Pancreas (tissue), 10 donors: ENCODE measurements at regions not wholly inside any gene's neighbourhood (a gene's known extent, or its start where the extent isn't known, plus 50 kb on each side); places are given as distances from the start of the nearest gene placed in this dataset.

Experiments
- ATAC-seq, 4 donors: fragments of 200-7000 bp; cut with Tn5 transposase; one replicate each; pipeline versions ENCODE4 v1.8.0 to v1.9.1; 2020; ENCODE audit warnings: mild to moderate bottlenecking in 4 of 4, moderate library complexity in 4 of 4
- DNase-seq, 6 donors: peaks; one replicate each; pipeline ENCODE4 v3.0.0-alpha.2; 2020
- FAIRE-seq: peaks from 2 replicates; lab custom pipeline; 2012; peaks lifted over from hg19 to GRCh38; lab: Jason Lieb, UNC
- H3K27ac ChIP-seq, 4 donors: fragments of 200-600 bp; sonication (generic); 1 replicate in 3 of 4; 2 replicates in 1 of 4; pipeline versions ENCODE4 v1.5.0 to v1.8.0; 2020
- H3K27me3 ChIP-seq, 4 donors: fragments of 200-600 bp; one replicate each; pipeline ENCODE4 v1.8.0; 2021
- H3K36me3 ChIP-seq, 3 donors: fragments of 200-600 bp; sonication (generic) in 1 of 3; one replicate each; pipeline versions ENCODE4 v1.5.0 to v1.8.0; 2020 to 2021
- H3K4me1 ChIP-seq, 3 donors: fragments of 200-600 bp; one replicate each; pipeline ENCODE4 v1.8.0; 2021
- H3K4me3 ChIP-seq, 4 donors: fragments of 200-600 bp; sonication (generic) in 2 of 4; one replicate each; pipeline versions ENCODE4 v1.5.0 to v1.8.0; 2020 to 2021
- H3K9me3 ChIP-seq, 4 donors: fragments of 200-600 bp; one replicate each; pipeline ENCODE4 v1.8.0; 2021
- CTCF ChIP-seq, 4 donors: fragments of 200-600 bp; sonication (generic) in 3 of 4; IDR thresholded peaks; one replicate each; pipeline versions ENCODE4 v1.5.0 to v1.8.0; 2021; ENCODE audit warnings: antibody characterized with exemption in 4 of 4
- WGBS, 2 donors: extraction: QIAGEN DNeasy Blood & Tissue Kit; methylation state at CpG; one replicate each; pipeline ENCODE4 v1.1.7; 2013; 5-methylcytosine and 5-hydroxymethylcytosine counted together
- intact Hi-C, 3 donors: fragments of 100-400 bp; cut with DNase I; formaldehyde crosslinking; loops; one replicate each; pipeline versions ENCODE4 v1.11.1 to v1.14.2; 2022
- donor health status: healthy with polysubstance abuse.
- donor health status: DM: no; HTN: no; CAD: no; lungs with moderate emphysema.
- donor health status: DM: no; HTN: no; CAD: no.
- donor health status: control.
- donor health status: control.
- donor health status: Bipolar disorder and iron deficiency.
- donor health status: DM: yes; HTN: yes; CAD: no.
- donor health status: DM: no; HTN: no; CAD: no.
- donor health status: DM: no; HTN: no; CAD: no.
- donor health status: DM: yes; HTN: yes; CAD: no.

- Histone ChIP-seq H3K9me3 (no peaks in the 10 kb centered on the region), H3K36me3 (no peaks in the 10 kb centered on the region), H3K27ac (no peak overlapping the region), H3K4me3 (no peak overlapping the region), H3K4me1 (no peaks in the 10 kb centered on the region), H3K27me3 (no peaks in the 10 kb centered on the region)
- FAIRE-seq, result no peak
- TF ChIP-seq CTCF (IDR thresholded peaks at IDR 0.05), result no peak
- DNase-seq, result no peak
- intact Hi-C loops, result no loop called here
- ATAC-seq, result no peak
- WGBS, 2 donors, result 77 to 86% methylated on average over 2 of the region's 2 CpGs
Measured at GRCh38 chr4:141922236-141922635, 285.9 kb downstream of the IL15 start.

- intact Hi-C loops, result no loop called here
- Histone ChIP-seq H3K4me3 (no peak overlapping the region), H3K27me3 (no peaks in the 10 kb centered on the region), H3K36me3 (no peaks in the 10 kb centered on the region), H3K4me1 (no peaks in the 10 kb centered on the region), H3K9me3 (no peaks in the 10 kb centered on the region), H3K27ac (no peak overlapping the region)
- no peak for FAIRE-seq
- no peak for DNase-seq
- no peak for TF ChIP-seq CTCF (IDR thresholded peaks at IDR 0.05)
- 7 to 15% methylated on average over 1 of the region's 1 CpG for WGBS, 2 donors
- no peak for ATAC-seq
Measured at GRCh38 chr4:141926406-141926805, 290.0 kb downstream of the IL15 start.

- H3K27me3 ChIP-seq, result no peaks in the 10 kb centered on the region
- no peaks in the 10 kb centered on the region for H3K36me3 ChIP-seq
- no peaks in the 10 kb centered on the region for H3K4me1 ChIP-seq
- no peak overlapping the region for H3K4me3 ChIP-seq
- H3K27ac ChIP-seq, result no peak overlapping the region
- no peak for TF ChIP-seq CTCF (IDR thresholded peaks at IDR 0.05)
- DNase-seq (no peak), FAIRE-seq (no peak), ATAC-seq (no peak)
- no peaks in the 10 kb centered on the region for H3K9me3 ChIP-seq
- intact Hi-C loops, result no loop called here
Measured at GRCh38 chr4:141932490-141932889, 296.1 kb downstream of the IL15 start.

GRCh38 chr4:141933978-141934377 lies 297.6 kb downstream of the IL15 start:
- WGBS, 2 donors, result 81 to 90% methylated on average over 1 of the region's 1 CpG

GRCh38 chr4:141955696-141956095 lies 319.3 kb downstream of the IL15 start:
- H3K27ac ChIP-seq, result no peak overlapping the region

More at GRCh38 chr4:141933978-141934377, 297.6 kb downstream of the IL15 start:
- ATAC-seq, result no peak
- no peak overlapping the region for H3K4me3 ChIP-seq
- H3K27ac ChIP-seq, result no peak overlapping the region
- H3K4me1 ChIP-seq, result no peaks in the 10 kb centered on the region
- H3K36me3 ChIP-seq, result no peaks in the 10 kb centered on the region
- no peak for FAIRE-seq
- TF ChIP-seq CTCF (IDR thresholded peaks at IDR 0.05), result no peak
- H3K9me3 ChIP-seq, result no peaks in the 10 kb centered on the region
- intact Hi-C loops, result no loop called here
- DNase-seq, result no peak
- no peaks in the 10 kb centered on the region for H3K27me3 ChIP-seq

More at GRCh38 chr4:141955696-141956095, 319.3 kb downstream of the IL15 start:
- no peak overlapping the region for H3K4me3 ChIP-seq
- ATAC-seq (no peak), FAIRE-seq (no peak), DNase-seq (no peak)
- intact Hi-C loops, result no loop called here
- no peaks in the 10 kb centered on the region for H3K36me3 ChIP-seq
- no peaks in the 10 kb centered on the region for H3K4me1 ChIP-seq
- H3K27me3 ChIP-seq, result no peaks in the 10 kb centered on the region
- H3K9me3 ChIP-seq, result no peaks in the 10 kb centered on the region
- TF ChIP-seq CTCF (IDR thresholded peaks at IDR 0.05), result no peak
- 55 to 65% methylated on average over 2 of the region's 2 CpGs for WGBS, 2 donors
